ELF-1 (cell line): ENCODE measurements at regions not wholly inside any gene's neighbourhood (a gene's known extent, or its start where the extent isn't known, plus 50 kb on each side); places are given as distances from the start of the nearest gene placed in this dataset.
A peak's percentile ranks its signal among the peaks of the same experiment; 100 is the strongest.

ENCODE experiments used
- DNase-seq: peaks from one replicate; pipeline ENCODE4 v3.0.0-alpha.2; 2016; ENCODE audit warnings: low read depth, low spot score

DNA sequence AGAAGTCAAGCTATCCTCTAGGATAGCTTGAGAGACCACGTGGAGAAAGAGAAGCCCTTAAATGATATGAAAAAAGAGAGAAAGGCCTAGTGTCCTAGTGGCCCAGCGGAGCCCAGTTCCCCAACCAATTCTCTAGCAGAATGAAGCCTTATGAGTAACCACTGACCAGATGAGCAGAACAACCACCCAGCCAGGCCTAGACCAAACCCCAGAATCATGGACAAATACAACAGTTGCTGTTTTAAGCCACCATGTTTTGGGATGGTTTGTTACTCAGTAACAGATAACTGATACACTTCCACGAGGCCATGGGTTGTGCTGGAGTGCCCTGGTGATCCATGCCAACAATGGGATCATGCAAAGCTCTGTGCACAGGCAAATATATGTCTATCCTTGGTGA lies 377.1 kb downstream of the SOX9 start:
- DNase-seq: no peak

DNA sequence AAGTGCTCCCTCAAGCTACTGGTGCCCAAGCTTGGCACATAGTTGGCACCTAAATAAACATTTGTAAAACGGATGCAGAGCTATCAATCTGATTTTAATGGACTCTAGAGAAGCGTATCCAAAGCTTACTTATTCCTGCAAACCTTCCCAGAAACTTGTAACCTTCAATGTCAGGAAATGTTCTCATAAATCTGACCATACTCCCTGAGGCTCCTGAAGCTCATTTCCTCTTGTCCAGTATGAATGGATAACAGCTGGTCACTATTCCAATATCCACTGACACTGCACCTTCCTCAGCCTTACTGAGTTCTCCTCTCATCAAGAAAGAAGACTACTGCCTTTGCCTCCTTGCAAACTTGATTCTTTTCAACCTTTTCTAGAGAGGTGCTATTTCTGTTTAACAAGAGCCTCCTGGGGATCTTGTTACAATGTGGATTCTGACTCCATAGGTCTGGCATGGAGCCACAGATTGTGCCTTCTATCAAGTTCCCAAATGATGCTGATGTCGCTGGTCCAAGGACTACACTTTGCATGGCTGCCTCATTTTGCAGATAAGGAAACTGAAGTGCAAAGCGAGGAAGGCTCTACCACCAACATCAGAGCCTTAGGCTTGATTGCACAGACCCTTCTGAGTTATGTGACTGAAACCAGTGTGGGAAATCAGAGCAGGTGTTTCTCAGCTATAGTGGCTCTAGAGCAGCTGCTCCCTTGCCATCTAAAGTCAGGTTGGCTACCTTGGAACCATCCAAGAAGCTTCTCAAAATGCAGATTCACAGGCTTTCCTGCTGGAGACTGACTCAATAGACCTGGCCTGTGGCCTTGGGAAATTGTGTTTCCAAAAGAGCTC lies 377.8 kb downstream of the SOX9 start:
- no peak for DNase-seq

GRCh38 chr17:72501404-72502370 lies 380.9 kb downstream of the SOX9 start:
- peak; percentile 44 for DNase-seq

- peak; percentile 46 for DNase-seq
These were observed 381.8 kb downstream of the SOX9 start for GRCh38 chr17:72502371-72503341.

- no peak for DNase-seq
These were observed 382.7 kb downstream of the SOX9 start for GRCh38 chr17:72503556-72503955.

GRCh38 chr17:72504783-72505182 lies 384.0 kb downstream of the SOX9 start:
- no peak for DNase-seq

DNA sequence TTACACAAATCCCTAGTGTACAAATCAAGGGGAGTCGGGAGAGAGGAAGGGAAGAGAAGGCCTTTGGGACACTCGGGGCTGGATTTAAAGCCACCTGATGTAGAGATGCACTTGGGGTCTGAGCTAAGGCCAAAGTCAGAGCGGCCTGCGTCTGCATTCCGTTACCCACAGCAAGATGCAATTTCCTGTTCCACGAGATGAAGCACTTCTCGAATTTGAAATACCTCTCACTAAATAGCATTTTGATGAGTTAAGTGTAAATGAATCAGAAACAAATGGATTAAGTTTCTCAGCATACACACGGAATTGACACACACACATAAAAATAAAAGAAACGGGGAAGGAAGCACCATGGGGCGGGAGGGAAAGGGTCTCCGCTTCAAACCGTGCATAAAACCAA lies 386.0 kb downstream of the SOX9 start:
- no peak for DNase-seq

DNA sequence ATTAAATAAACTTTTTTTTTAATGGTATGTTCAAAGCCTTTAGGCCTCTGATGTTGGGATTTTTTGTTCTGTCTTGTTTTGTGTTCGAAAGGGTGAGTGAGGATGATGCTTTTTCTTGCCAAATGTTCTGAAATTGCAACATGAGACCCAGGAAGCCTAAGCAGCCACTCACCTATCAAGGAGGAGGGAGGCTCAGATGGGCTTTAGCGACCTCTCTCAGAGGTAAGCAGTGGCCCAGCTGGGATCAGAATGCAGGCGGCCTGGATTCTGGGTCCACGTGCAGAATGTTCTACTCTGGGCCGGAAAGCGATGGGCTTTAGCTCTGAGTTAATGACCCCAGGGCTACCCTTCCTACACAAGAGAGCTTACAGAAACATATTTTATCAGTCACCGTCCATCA lies 386.6 kb downstream of the SOX9 start:
- DNase-seq: no peak

- no peak for DNase-seq
These were observed 389.7 kb downstream of the SOX9 start for GRCh38 chr17:72510351-72511016.

- no peak for DNase-seq
These were observed 390.4 kb downstream of the SOX9 start for GRCh38 chr17:72511242-72511641.

DNA sequence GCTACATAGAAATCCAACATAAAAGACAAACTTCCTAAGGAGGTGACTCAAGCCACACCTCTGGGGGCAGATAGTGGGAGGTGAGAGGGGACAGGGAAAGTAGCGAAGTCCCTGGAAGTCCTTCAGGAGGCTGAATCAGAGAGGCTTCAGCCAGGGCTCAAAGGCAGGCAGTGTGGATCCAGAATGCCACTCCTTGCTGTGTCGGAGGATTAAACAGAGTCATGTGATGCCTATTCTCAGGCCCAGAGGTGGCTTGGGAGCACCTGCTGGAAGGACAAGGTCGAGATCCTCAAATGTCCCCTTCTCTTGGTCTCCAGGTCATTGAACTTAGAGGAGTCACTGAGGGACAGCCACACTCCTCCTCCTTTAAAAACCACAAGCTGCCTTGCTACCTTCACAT lies 391.1 kb downstream of the SOX9 start:
- DNase-seq: no peak

DNA sequence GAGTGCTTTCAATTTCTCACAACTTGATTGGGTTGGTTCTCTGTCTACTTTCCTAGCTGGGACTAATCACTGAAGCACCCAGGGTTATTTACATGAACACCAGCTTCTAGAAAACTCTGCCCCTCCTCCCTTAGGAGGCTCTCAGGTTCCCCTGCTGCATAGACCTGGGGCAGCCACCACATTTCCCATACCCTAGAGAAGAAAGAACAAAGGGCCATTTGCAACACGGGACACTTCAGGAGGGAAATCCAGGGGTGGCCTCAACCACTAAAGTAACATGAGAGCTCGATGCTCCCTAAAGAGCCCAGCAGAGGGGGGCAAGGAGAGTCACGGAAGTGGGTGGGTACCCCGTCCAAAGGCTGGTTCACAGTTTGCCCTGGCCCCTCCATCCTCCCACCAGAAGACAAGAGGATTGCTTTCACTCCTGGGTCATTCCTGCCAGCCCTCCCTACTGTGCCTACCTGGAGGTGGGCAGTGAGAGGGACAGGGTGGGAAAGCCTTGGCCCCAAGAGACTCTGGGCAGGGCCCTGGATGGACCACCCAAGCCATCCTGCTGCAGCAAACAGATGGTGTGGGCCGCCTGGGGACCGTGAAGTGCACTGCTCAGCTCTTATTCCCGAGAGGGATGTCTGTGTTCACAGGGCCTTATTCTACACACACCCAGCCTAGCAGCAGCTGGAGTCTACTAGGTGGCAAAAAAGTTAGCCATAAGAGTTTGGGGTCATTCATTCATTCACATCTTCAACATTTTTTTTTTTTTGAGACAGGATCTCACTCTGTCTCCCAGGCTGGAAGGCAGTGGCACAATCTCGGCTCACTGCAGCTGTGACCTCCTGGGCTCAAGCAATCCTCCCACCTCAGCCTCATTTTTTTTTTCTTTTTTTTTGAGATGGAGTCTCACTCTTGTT lies 392.1 kb downstream of the SOX9 start:
- no peak for DNase-seq

- DNase-seq: no peak
These were observed 393.6 kb downstream of the SOX9 start for GRCh38 chr17:72514321-72514861.

GRCh38 chr17:72514891-72515290 lies 394.1 kb downstream of the SOX9 start:
- DNase-seq: no peak

- no peak for DNase-seq
These were observed 394.7 kb downstream of the SOX9 start for GRCh38 chr17:72515291-72516065.

DNA sequence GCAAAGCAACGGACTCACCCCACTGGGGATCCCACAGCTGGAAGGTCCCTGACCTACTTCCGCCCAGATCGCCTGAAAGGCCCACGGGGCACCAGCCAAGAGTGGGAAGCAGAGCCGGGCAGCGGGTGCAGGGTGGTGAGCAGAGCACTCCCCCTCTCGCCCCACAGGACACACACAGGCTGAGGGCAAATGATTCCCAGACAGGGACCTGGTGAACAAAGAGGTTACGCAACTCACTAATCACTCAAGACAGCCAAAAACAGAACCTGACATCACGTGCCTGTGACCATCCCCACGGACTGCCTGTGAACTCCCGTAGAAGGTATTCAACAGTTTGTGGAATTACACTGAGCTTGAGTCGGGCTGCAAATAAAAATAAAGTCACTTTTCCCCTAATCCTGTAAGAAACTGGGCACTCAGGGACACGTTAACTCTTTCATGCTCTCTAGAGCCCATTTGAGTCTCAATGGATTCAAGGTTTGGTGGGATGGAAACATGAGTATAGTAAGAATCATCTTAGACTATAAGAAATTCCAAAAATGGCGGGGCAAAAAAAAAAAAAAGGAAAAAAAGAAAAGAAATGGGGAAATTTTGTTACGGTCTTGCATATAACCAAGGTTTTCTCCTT lies 396.1 kb downstream of the SOX9 start:
- peak; percentile 60 for DNase-seq

DNA sequence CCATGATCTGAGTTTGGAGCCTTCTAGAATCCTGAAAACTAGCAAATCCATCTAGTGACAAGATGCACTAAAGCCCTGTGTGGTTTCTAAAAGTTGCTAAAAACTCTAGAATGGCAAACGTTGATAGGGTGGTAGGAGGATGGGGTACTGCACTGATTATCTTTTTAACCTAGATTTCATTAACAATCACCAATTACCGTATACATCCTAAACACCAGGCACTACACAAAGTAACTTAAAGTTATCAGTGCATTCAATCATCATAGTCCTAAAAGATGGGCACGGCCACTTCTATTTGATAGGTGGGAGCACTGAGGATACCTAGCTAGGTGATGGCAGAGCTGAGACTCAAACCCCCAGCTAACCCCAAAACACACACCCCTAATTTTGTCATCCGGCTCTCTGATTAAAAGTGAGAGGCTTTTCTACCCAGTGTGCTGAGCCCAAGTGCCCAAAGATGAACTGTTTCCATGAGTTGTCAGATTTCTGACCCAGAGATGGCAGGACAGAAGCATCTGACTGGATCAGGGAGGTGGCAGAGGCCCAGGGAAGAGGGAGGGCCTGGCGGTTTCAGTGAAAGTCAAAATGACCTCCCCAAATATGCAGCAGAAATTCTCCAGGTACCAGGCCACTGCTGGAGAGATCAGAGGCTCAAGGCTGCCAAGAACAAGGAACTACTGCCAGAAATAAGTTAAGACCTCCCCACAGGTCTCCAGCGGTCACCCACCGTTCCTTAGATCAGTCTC lies 396.8 kb downstream of the SOX9 start:
- DNase-seq: no peak
